ENCODE measurements at regions not wholly inside any gene's neighbourhood (a gene's known extent, or its start where the extent isn't known, plus 50 kb on each side); places are given as distances from the start of the nearest gene placed in this dataset.

- no peaks in the 10 kb centered on the region for H3K36me3 ChIP-seq (ENCODE audit: control insufficient read depth in 3 of 3, insufficient read depth in 3 of 3, low read length in 3 of 3)
Observed at GRCh38 chr11:116257092-116257491, 515.7 kb downstream of the BUD13 start.

GRCh38 chr11:116256215-116256614 is 516.6 kb downstream of the BUD13 start:
- no peak overlapping the region for H3K27ac ChIP-seq (ENCODE audit: low read depth, low read length)
- no peaks in the 10 kb centered on the region for H3K4me1 ChIP-seq (ENCODE audit: control insufficient read depth in 3 of 3, insufficient read depth in 3 of 3, low read length in 3 of 3)
- H3K36me3 ChIP-seq (ENCODE audit: control insufficient read depth in 3 of 3, insufficient read depth in 3 of 3, low read length in 3 of 3) = no peaks in the 10 kb centered on the region
- H3K27me3 ChIP-seq (ENCODE audit: control insufficient read depth in 3 of 3, insufficient read depth in 3 of 3, low read length in 3 of 3) = peaks cover 11 to 25% (median 11%) of the 10 kb centered on the region in 3 donors
- no peak overlapping the region for H3K9ac ChIP-seq (ENCODE audit: low read depth in 1 of 3, low read length in 3 of 3)
- peaks cover 0 to under 1% (median 0%) of the 10 kb centered on the region in 3 donors for H3K9me3 ChIP-seq (ENCODE audit: control insufficient read depth in 3 of 3, low read length in 3 of 3)
- no peak overlapping the region for H3K4me3 ChIP-seq (ENCODE audit: low read length in 3 of 3)

More at GRCh38 chr11:116257092-116257491, 515.7 kb downstream of the BUD13 start:
- Histone ChIP-seq H3K27ac (ENCODE audit: low read depth, low read length) (no peak overlapping the region), H3K9me3 (ENCODE audit: control insufficient read depth in 3 of 3, low read length in 3 of 3) (no peaks in the 10 kb centered on the region), H3K4me3 (ENCODE audit: low read length in 3 of 3) (no peak overlapping the region), H3K9ac (ENCODE audit: low read depth in 1 of 3, low read length in 3 of 3) (no peak overlapping the region), H3K4me1 (ENCODE audit: control insufficient read depth in 3 of 3, insufficient read depth in 3 of 3, low read length in 3 of 3) (no peaks in the 10 kb centered on the region), H3K27me3 (ENCODE audit: control insufficient read depth in 3 of 3, insufficient read depth in 3 of 3, low read length in 3 of 3) (peaks cover 16 to 29% (median 20%) of the 10 kb centered on the region in 3 donors)

GRCh38 chr11:116255321-116255953 is 517.4 kb downstream of the BUD13 start:
- no peak overlapping the region for H3K4me3 ChIP-seq (ENCODE audit: low read length in 3 of 3)
- no peaks in the 10 kb centered on the region for H3K4me1 ChIP-seq (ENCODE audit: control insufficient read depth in 3 of 3, insufficient read depth in 3 of 3, low read length in 3 of 3)
- no peak overlapping the region for H3K9ac ChIP-seq (ENCODE audit: low read depth in 1 of 3, low read length in 3 of 3)
- H3K36me3 ChIP-seq (ENCODE audit: control insufficient read depth in 3 of 3, insufficient read depth in 3 of 3, low read length in 3 of 3) = no peaks in the 10 kb centered on the region
- H3K27ac ChIP-seq (ENCODE audit: low read depth, low read length) = no peak overlapping the region
- H3K27me3 ChIP-seq (ENCODE audit: control insufficient read depth in 3 of 3, insufficient read depth in 3 of 3, low read length in 3 of 3) = peaks cover 5 to 24% (median 11%) of the 10 kb centered on the region in 3 donors
- H3K9me3 ChIP-seq (ENCODE audit: control insufficient read depth in 3 of 3, low read length in 3 of 3) = peaks cover 0 to 2% (median 0%) of the 10 kb centered on the region in 3 donors

- no peak overlapping the region for H3K27ac ChIP-seq (ENCODE audit: low read depth, low read length)
- H3K9me3 ChIP-seq (ENCODE audit: control insufficient read depth in 3 of 3, low read length in 3 of 3) = peaks cover 0 to 2% (median 0%) of the 10 kb centered on the region in 3 donors
- H3K4me1 ChIP-seq (ENCODE audit: control insufficient read depth in 3 of 3, insufficient read depth in 3 of 3, low read length in 3 of 3) = no peaks in the 10 kb centered on the region
- H3K27me3 ChIP-seq (ENCODE audit: control insufficient read depth in 3 of 3, insufficient read depth in 3 of 3, low read length in 3 of 3) = peaks cover 0 to 7% (median 4%) of the 10 kb centered on the region in 3 donors
- H3K36me3 ChIP-seq (ENCODE audit: control insufficient read depth in 3 of 3, insufficient read depth in 3 of 3, low read length in 3 of 3) = no peaks in the 10 kb centered on the region
- no peak overlapping the region for H3K4me3 ChIP-seq (ENCODE audit: low read length in 3 of 3)
- H3K9ac ChIP-seq (ENCODE audit: low read depth in 1 of 3, low read length in 3 of 3) = no peak overlapping the region
Observed at GRCh38 chr11:116250155-116250554, 522.6 kb downstream of the BUD13 start.

- H3K9me3 ChIP-seq (ENCODE audit: control insufficient read depth in 3 of 3, low read length in 3 of 3) = peaks cover 0 to 2% (median 0%) of the 10 kb centered on the region in 3 donors
- no peak overlapping the region for H3K9ac ChIP-seq (ENCODE audit: low read depth in 1 of 3, low read length in 3 of 3)
- peaks cover 0 to 7% (median 3%) of the 10 kb centered on the region in 3 donors for H3K27me3 ChIP-seq (ENCODE audit: control insufficient read depth in 3 of 3, insufficient read depth in 3 of 3, low read length in 3 of 3)
- no peaks in the 10 kb centered on the region for H3K4me1 ChIP-seq (ENCODE audit: control insufficient read depth in 3 of 3, insufficient read depth in 3 of 3, low read length in 3 of 3)
- no peak overlapping the region for H3K27ac ChIP-seq (ENCODE audit: low read depth, low read length)
- H3K4me3 ChIP-seq (ENCODE audit: low read length in 3 of 3) = no peak overlapping the region
- no peaks in the 10 kb centered on the region for H3K36me3 ChIP-seq (ENCODE audit: control insufficient read depth in 3 of 3, insufficient read depth in 3 of 3, low read length in 3 of 3)
Observed at GRCh38 chr11:116249561-116249960, 523.2 kb downstream of the BUD13 start.

- H3K27ac ChIP-seq (ENCODE audit: low read depth, low read length) = no peak overlapping the region
- H3K4me3 ChIP-seq (ENCODE audit: low read length in 3 of 3) = no peak overlapping the region
- H3K9ac ChIP-seq (ENCODE audit: low read depth in 1 of 3, low read length in 3 of 3) = no peak overlapping the region
- no peaks in the 10 kb centered on the region for H3K36me3 ChIP-seq (ENCODE audit: control insufficient read depth in 3 of 3, insufficient read depth in 3 of 3, low read length in 3 of 3)
- no peaks in the 10 kb centered on the region for H3K9me3 ChIP-seq (ENCODE audit: control insufficient read depth in 3 of 3, low read length in 3 of 3)
- peaks cover 0 to 6% (median 3%) of the 10 kb centered on the region in 3 donors for H3K27me3 ChIP-seq (ENCODE audit: control insufficient read depth in 3 of 3, insufficient read depth in 3 of 3, low read length in 3 of 3)
- H3K4me1 ChIP-seq (ENCODE audit: control insufficient read depth in 3 of 3, insufficient read depth in 3 of 3, low read length in 3 of 3) = no peaks in the 10 kb centered on the region
Observed at GRCh38 chr11:116244889-116245288, 527.9 kb downstream of the BUD13 start.

- Histone ChIP-seq H3K27me3 (ENCODE audit: control insufficient read depth in 3 of 3, insufficient read depth in 3 of 3, low read length in 3 of 3) (peaks cover 0 to 6% (median 3%) of the 10 kb centered on the region in 3 donors), H3K4me1 (ENCODE audit: control insufficient read depth in 3 of 3, insufficient read depth in 3 of 3, low read length in 3 of 3) (peaks cover 0 to under 1% (median 0%) of the 10 kb centered on the region in 3 donors), H3K36me3 (ENCODE audit: control insufficient read depth in 3 of 3, insufficient read depth in 3 of 3, low read length in 3 of 3) (no peaks in the 10 kb centered on the region), H3K9me3 (ENCODE audit: control insufficient read depth in 3 of 3, low read length in 3 of 3) (no peaks in the 10 kb centered on the region), H3K9ac (ENCODE audit: low read depth in 1 of 3, low read length in 3 of 3) (no peak overlapping the region), H3K27ac (ENCODE audit: low read depth, low read length) (no peak overlapping the region), H3K4me3 (ENCODE audit: low read length in 3 of 3) (no peak overlapping the region)
Observed at GRCh38 chr11:116244439-116244838, 528.3 kb downstream of the BUD13 start.

GRCh38 chr11:116243991-116244390 is 528.8 kb downstream of the BUD13 start:
- no peaks in the 10 kb centered on the region for H3K36me3 ChIP-seq (ENCODE audit: control insufficient read depth in 3 of 3, insufficient read depth in 3 of 3, low read length in 3 of 3)
- no peaks in the 10 kb centered on the region for H3K9me3 ChIP-seq (ENCODE audit: control insufficient read depth in 3 of 3, low read length in 3 of 3)
- H3K4me3 ChIP-seq (ENCODE audit: low read length in 3 of 3) = no peak overlapping the region
- H3K27ac ChIP-seq (ENCODE audit: low read depth, low read length) = no peak overlapping the region
- H3K27me3 ChIP-seq (ENCODE audit: control insufficient read depth in 3 of 3, insufficient read depth in 3 of 3, low read length in 3 of 3) = peaks cover 0 to 6% (median 3%) of the 10 kb centered on the region in 3 donors
- H3K9ac ChIP-seq (ENCODE audit: low read depth in 1 of 3, low read length in 3 of 3) = no peak overlapping the region
- H3K4me1 ChIP-seq (ENCODE audit: control insufficient read depth in 3 of 3, insufficient read depth in 3 of 3, low read length in 3 of 3) = peaks cover 0 to 2% (median 0%) of the 10 kb centered on the region in 3 donors

- H3K9me3 ChIP-seq (ENCODE audit: control insufficient read depth in 3 of 3, low read length in 3 of 3) = no peaks in the 10 kb centered on the region
- H3K9ac ChIP-seq (ENCODE audit: low read depth in 1 of 3, low read length in 3 of 3) = no peak overlapping the region
- no peaks in the 10 kb centered on the region for H3K36me3 ChIP-seq (ENCODE audit: control insufficient read depth in 3 of 3, insufficient read depth in 3 of 3, low read length in 3 of 3)
- peaks cover 0 to 6% (median 0%) of the 10 kb centered on the region in 3 donors for H3K4me1 ChIP-seq (ENCODE audit: control insufficient read depth in 3 of 3, insufficient read depth in 3 of 3, low read length in 3 of 3)
- H3K4me3 ChIP-seq (ENCODE audit: low read length in 3 of 3) = no peak overlapping the region
- peaks cover 0 to 4% (median 3%) of the 10 kb centered on the region in 3 donors for H3K27me3 ChIP-seq (ENCODE audit: control insufficient read depth in 3 of 3, insufficient read depth in 3 of 3, low read length in 3 of 3)
- no peak overlapping the region for H3K27ac ChIP-seq (ENCODE audit: low read depth, low read length)
Observed at GRCh38 chr11:116242006-116242405, 530.8 kb downstream of the BUD13 start.

GRCh38 chr11:116240710-116241109 is 532.1 kb downstream of the BUD13 start:
- no peak overlapping the region for H3K4me3 ChIP-seq (ENCODE audit: low read length in 3 of 3)

More at GRCh38 chr11:116240710-116241109, 532.1 kb downstream of the BUD13 start:
- H3K27me3 ChIP-seq (ENCODE audit: control insufficient read depth in 3 of 3, insufficient read depth in 3 of 3, low read length in 3 of 3) = no peaks in the 10 kb centered on the region
- no peak overlapping the region for H3K27ac ChIP-seq (ENCODE audit: low read depth, low read length)
- peaks cover 0 to 6% (median 0%) of the 10 kb centered on the region in 3 donors for H3K4me1 ChIP-seq (ENCODE audit: control insufficient read depth in 3 of 3, insufficient read depth in 3 of 3, low read length in 3 of 3)
- H3K9ac ChIP-seq (ENCODE audit: low read depth in 1 of 3, low read length in 3 of 3) = no peak overlapping the region
- H3K36me3 ChIP-seq (ENCODE audit: control insufficient read depth in 3 of 3, insufficient read depth in 3 of 3, low read length in 3 of 3) = no peaks in the 10 kb centered on the region
- no peaks in the 10 kb centered on the region for H3K9me3 ChIP-seq (ENCODE audit: control insufficient read depth in 3 of 3, low read length in 3 of 3)

Data from skeletal muscle tissue (tissue), 3 donors.